GM12878 (cell line): ENCODE measurements at regions not wholly inside any gene's neighbourhood (a gene's known extent, or its start where the extent isn't known, plus 50 kb on each side); places are given as distances from the start of the nearest gene placed in this dataset.
A peak's percentile ranks its signal among the peaks of the same experiment; 100 is the strongest.

Experiments
- ASH2L ChIP-seq: fragments of 300-600, 200-600 bp; sonication (generic); IDR thresholded peaks from 2 replicates; pipeline ENCODE4 v1.6.1; 2017; ENCODE audit warnings: low read depth, mild to moderate bottlenecking, borderline replicate concordance
- ATF2 ChIP-seq: IDR thresholded peaks from 2 replicates; pipeline ENCODE4 v1.6.1; 2012; ENCODE audit warnings: low read length, inconsistent platforms
- ATF7 ChIP-seq: fragments of 450-650 bp; IDR thresholded peaks from 2 replicates; pipeline ENCODE4 v1.6.1; 2016; ENCODE audit warnings: low read depth, mild to moderate bottlenecking
- BACH1 ChIP-seq: fragments of 450-650 bp; IDR thresholded peaks from 2 replicates; pipeline ENCODE4 v1.6.1; 2017; ENCODE audit warnings: mild to moderate bottlenecking, borderline replicate concordance
- CBX5 ChIP-seq: sonication (generic); IDR thresholded peaks from 2 replicates; pipeline ENCODE4 v1.6.1; 2016; ENCODE audit warnings: low read depth, moderate library complexity, mild to moderate bottlenecking, inconsistent platforms
- CTCF ChIP-seq, 3 experiments: IDR thresholded peaks in 2 of 3; conservative IDR thresholded peaks in 1 of 3; 2 replicates each; pipeline ENCODE4 v1.5.1; 2011; ENCODE audit warnings: low read depth in 3 of 3, low read length in 3 of 3, mild to moderate bottlenecking in 3 of 3, control low read depth in 2 of 3, moderate library complexity in 2 of 3, inconsistent platforms in 1 of 3, mixed read lengths in 1 of 3; ENCODE audit not compliant: control insufficient read depth in 2 of 3, insufficient read depth in 1 of 3; ENCODE audit errors: extremely low read depth in 1 of 3
- EED ChIP-seq: sonication (generic); IDR thresholded peaks from 2 replicates; pipeline ENCODE4 v1.6.1; 2016; ENCODE audit warnings: antibody characterized with exemption, low read depth
- EP300 ChIP-seq, 2 experiments: fragments of 150-350 bp in 1 of 2; IDR thresholded peaks; 2 replicates each; pipeline ENCODE4 v1.6.1; 2011 to 2012; ENCODE audit warnings: low read depth in 2 of 2, low read length in 2 of 2, borderline replicate concordance in 1 of 2, improper control_type of control experiment in 1 of 2, inconsistent platforms in 1 of 2; ENCODE audit not compliant: control insufficient read depth in 1 of 2
- HCFC1 ChIP-seq: fragments of 150-350 bp; IDR thresholded peaks from 2 replicates; pipeline ENCODE4 v1.6.1; 2014; ENCODE audit warnings: low read length
- IRF4 ChIP-seq: IDR thresholded peaks from 2 replicates; pipeline ENCODE4 v1.6.1; 2011; ENCODE audit warnings: low read depth, low read length
- LARP7 ChIP-seq: fragments of 450-650 bp; IDR thresholded peaks from 2 replicates; pipeline ENCODE4 v1.6.1; 2017; ENCODE audit warnings: mild to moderate bottlenecking
- MYC ChIP-seq: IDR thresholded peaks from 2 replicates; pipeline ENCODE4 v1.6.1; 2011; ENCODE audit warnings: mild to moderate bottlenecking, low read length, moderate library complexity, inconsistent platforms; ENCODE audit not compliant: insufficient read depth, insufficient replicate concordance, insufficient read length, severe bottlenecking
- NFIC ChIP-seq: IDR thresholded peaks from 2 replicates; pipeline ENCODE4 v1.6.1; 2012; ENCODE audit warnings: low read depth, mild to moderate bottlenecking, inconsistent platforms, low read length, moderate library complexity
- NR2C1 ChIP-seq: fragments of 450-650 bp; IDR thresholded peaks from 2 replicates; pipeline ENCODE4 v1.6.1; 2017; ENCODE audit warnings: antibody characterized with exemption, mild to moderate bottlenecking, moderate library complexity
- RAD21 ChIP-seq: IDR thresholded peaks from 2 replicates; pipeline ENCODE4 v1.6.1; 2011; ENCODE audit warnings: mild to moderate bottlenecking, low read depth, low read length, moderate library complexity; ENCODE audit not compliant: insufficient read depth
- RFX5 ChIP-seq: IDR thresholded peaks from 2 replicates; pipeline ENCODE4 v1.6.1; 2011; ENCODE audit warnings: low read depth, low read length, improper control_type of control experiment
- SMAD1 ChIP-seq: fragments of 450-650 bp; IDR thresholded peaks from 2 replicates; pipeline ENCODE4 v1.6.1; 2018; ENCODE audit warnings: mild to moderate bottlenecking, low read depth; ENCODE audit not compliant: partially characterized antibody
- SP1 ChIP-seq: IDR thresholded peaks from one replicate; pipeline ENCODE4 v1.6.1; 2011; ENCODE audit warnings: low read depth, low read length
- STAT1 ChIP-seq: fragments of 450-650 bp; conservative IDR thresholded peaks from 2 replicates; pipeline ENCODE4 v1.6.1; 2014; ENCODE audit warnings: antibody characterized with exemption, mild to moderate bottlenecking
- ZBED1 ChIP-seq: IDR thresholded peaks from 2 replicates; pipeline ENCODE4 v1.6.1; 2016; ENCODE audit warnings: borderline replicate concordance
- ZBTB4 ChIP-seq: fragments of 450-650 bp; formaldehyde crosslinking; IDR thresholded peaks from 2 replicates; pipeline ENCODE4 v1.4.0; 2022; ENCODE audit warnings: mild to moderate bottlenecking, moderate library complexity
- ZBTB40 ChIP-seq: fragments of 450-650 bp; IDR thresholded peaks from 2 replicates; pipeline ENCODE4 v1.6.1; 2016; ENCODE audit warnings: mild to moderate bottlenecking, moderate library complexity, borderline replicate concordance

- TF ChIP-seq MYC (no peak), ATF2 (peak; percentile 35; the same call in 1 of the 2 replicates), EP300 (IDR thresholded peaks at IDR 0.05; ENCODE audit: borderline replicate concordance in 1 of 2, control insufficient read depth in 1 of 2, low read depth in 2 of 2, low read length in 2 of 2) (peak in 1 of 2 experiments; percentile 76; a peak in 2 of 4 replicates), SMAD1 (no peak), RFX5 (no peak), LARP7 (no peak), CBX5 (no peak), RAD21 (no peak), ZBTB40 (no peak), NFIC (no peak), BACH1 (no peak), SP1 (no peak), EED (no peak), NR2C1 (no peak), ASH2L (no peak), HCFC1 (no peak), IRF4 (0 out of 2 replicates have a peak, but pooled peaks have one; percentile 33), ATF7 (peak; percentile 79; the same call in 1 of the 2 replicates), CTCF (IDR thresholded peaks at IDR 0.05 in 2 of 3, conservative IDR thresholded peaks at IDR 0.05 in 1 of 3; ENCODE audit: control insufficient read depth in 2 of 3, extremely low read depth in 1 of 3, insufficient read depth in 1 of 3, low read depth in 3 of 3, low read length in 3 of 3) (no peak), ZBED1 (no peak), STAT1 (no peak), ZBTB4 (no peak)
Observed at GRCh38 chr3:22122567-22122966, 371.6 kb upstream of the ZNF385D start (continued).
